ENCODE measurements at regions not wholly inside any gene's neighbourhood (a gene's known extent, or its start where the extent isn't known, plus 50 kb on each side); places are given as distances from the start of the nearest gene placed in this dataset.

GRCh38 chr6:12508553-12508952 lies 208.0 kb upstream of the PHACTR1 start:
- Histone ChIP-seq H3K4me3 (ENCODE audit: control insufficient read depth in 2 of 3, extremely low read depth in 1 of 3, insufficient read depth in 2 of 3, low read depth in 1 of 3, low read length in 3 of 3) (no peak overlapping the region), H3K9ac (ENCODE audit: control insufficient read depth, extremely low read depth, insufficient read depth, low read length) (no peak overlapping the region), H3K9me1 (ENCODE audit: control insufficient read depth, extremely low read depth, insufficient read depth, low read length) (no peaks in the 10 kb centered on the region), H3K4me2 (ENCODE audit: control insufficient read depth, extremely low read depth, insufficient read depth, low read depth, low read length) (no peak overlapping the region), H3K9me3 (ENCODE audit: control insufficient read depth, low read depth, low read length) (no peaks in the 10 kb centered on the region), H3K27me3 (ENCODE audit: control insufficient read depth, extremely low read depth, insufficient read depth, low read length) (no peaks in the 10 kb centered on the region), H3K79me2 (ENCODE audit: control insufficient read depth, insufficient read depth, low read length) (no peaks in the 10 kb centered on the region), H3K27ac (ENCODE audit: control insufficient read depth, insufficient read depth, low read length) (no peak overlapping the region), H3K4me1 (ENCODE audit: control insufficient read depth, extremely low read depth, insufficient read depth, low read length) (peaks cover 13% of the 10 kb centered on the region), H3K36me3 (ENCODE audit: control insufficient read depth in 2 of 2, extremely low read depth in 1 of 2, insufficient read depth in 2 of 2, low read length in 2 of 2) (no peaks in the 10 kb centered on the region), H2AFZ (ENCODE audit: control insufficient read depth, low read length) (no peak overlapping the region), H4K20me1 (ENCODE audit: control insufficient read depth, extremely low read depth, insufficient read depth, low read length) (no peaks in the 10 kb centered on the region)
- FAIRE-seq (no peak), DNase-seq (ENCODE audit: low read depth, low spot score) (no peak)
- TF ChIP-seq, protein P1, sequence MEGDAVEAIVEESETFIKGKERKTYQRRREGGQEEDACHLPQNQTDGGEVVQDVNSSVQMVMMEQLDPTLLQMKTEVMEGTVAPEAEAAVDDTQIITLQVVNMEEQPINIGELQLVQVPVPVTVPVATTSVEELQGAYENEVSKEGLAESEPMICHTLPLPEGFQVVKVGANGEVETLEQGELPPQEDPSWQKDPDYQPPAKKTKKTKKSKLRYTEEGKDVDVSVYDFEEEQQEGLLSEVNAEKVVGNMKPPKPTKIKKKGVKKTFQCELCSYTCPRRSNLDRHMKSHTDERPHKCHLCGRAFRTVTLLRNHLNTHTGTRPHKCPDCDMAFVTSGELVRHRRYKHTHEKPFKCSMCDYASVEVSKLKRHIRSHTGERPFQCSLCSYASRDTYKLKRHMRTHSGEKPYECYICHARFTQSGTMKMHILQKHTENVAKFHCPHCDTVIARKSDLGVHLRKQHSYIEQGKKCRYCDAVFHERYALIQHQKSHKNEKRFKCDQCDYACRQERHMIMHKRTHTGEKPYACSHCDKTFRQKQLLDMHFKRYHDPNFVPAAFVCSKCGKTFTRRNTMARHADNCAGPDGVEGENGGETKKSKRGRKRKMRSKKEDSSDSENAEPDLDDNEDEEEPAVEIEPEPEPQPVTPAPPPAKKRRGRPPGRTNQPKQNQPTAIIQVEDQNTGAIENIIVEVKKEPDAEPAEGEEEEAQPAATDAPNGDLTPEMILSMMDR (optimal IDR thresholded peaks at IDR 0.05 in 1 of 3, IDR thresholded peaks at IDR 0.05 in 1 of 3, conservative IDR thresholded peaks at IDR 0.05 in 1 of 3; ENCODE audit: extremely low read depth in 1 of 3, insufficient read depth in 2 of 3, low read length in 3 of 3): no peak
- TF ChIP-seq EZH2 (IDR thresholded peaks at IDR 0.05; ENCODE audit: low read length): no peak
- dilution Hi-C loops (cut with MboI; ENCODE audit: extremely low pct_ligation_motif_present, low sequenced_read_pairs): no loop called here

- Histone ChIP-seq H3K4me2 (ENCODE audit: control insufficient read depth, extremely low read depth, insufficient read depth, low read depth, low read length) (no peak overlapping the region), H3K27ac (ENCODE audit: control insufficient read depth, insufficient read depth, low read length) (no peak overlapping the region), H3K9me3 (ENCODE audit: control insufficient read depth, low read depth, low read length) (no peaks in the 10 kb centered on the region), H3K27me3 (ENCODE audit: control insufficient read depth, extremely low read depth, insufficient read depth, low read length) (no peaks in the 10 kb centered on the region), H3K79me2 (ENCODE audit: control insufficient read depth, insufficient read depth, low read length) (no peaks in the 10 kb centered on the region), H3K36me3 (ENCODE audit: control insufficient read depth in 2 of 2, extremely low read depth in 1 of 2, insufficient read depth in 2 of 2, low read length in 2 of 2) (no peaks in the 10 kb centered on the region), H3K4me1 (ENCODE audit: control insufficient read depth, extremely low read depth, insufficient read depth, low read length) (peaks cover 13% of the 10 kb centered on the region), H3K9me1 (ENCODE audit: control insufficient read depth, extremely low read depth, insufficient read depth, low read length) (no peaks in the 10 kb centered on the region), H3K4me3 (ENCODE audit: control insufficient read depth in 2 of 3, extremely low read depth in 1 of 3, insufficient read depth in 2 of 3, low read depth in 1 of 3, low read length in 3 of 3) (no peak overlapping the region), H3K9ac (ENCODE audit: control insufficient read depth, extremely low read depth, insufficient read depth, low read length) (no peak overlapping the region), H2AFZ (ENCODE audit: control insufficient read depth, low read length) (no peak overlapping the region), H4K20me1 (ENCODE audit: control insufficient read depth, extremely low read depth, insufficient read depth, low read length) (no peaks in the 10 kb centered on the region)
- dilution Hi-C loops (cut with MboI; ENCODE audit: extremely low pct_ligation_motif_present, low sequenced_read_pairs): no loop called here
- no peak for TF ChIP-seq EZH2 (IDR thresholded peaks at IDR 0.05; ENCODE audit: low read length)
- TF ChIP-seq, protein P1 (optimal IDR thresholded peaks at IDR 0.05 in 1 of 3, IDR thresholded peaks at IDR 0.05 in 1 of 3, conservative IDR thresholded peaks at IDR 0.05 in 1 of 3; ENCODE audit: extremely low read depth in 1 of 3, insufficient read depth in 2 of 3, low read length in 3 of 3): no peak
- DNase-seq (ENCODE audit: low read depth, low spot score): no peak
- no peak for FAIRE-seq
Measured at GRCh38 chr6:12509060-12509459, 207.5 kb upstream of the PHACTR1 start.
